SU-DHL-6 (cell line): ENCODE measurements at regions not wholly inside any gene's neighbourhood (a gene's known extent, or its start where the extent isn't known, plus 50 kb on each side); places are given as distances from the start of the nearest gene placed in this dataset.

Source experiments
- CTCF ChIP-seq: fragments of 200-600 bp; sonication (generic); IDR thresholded peaks from one replicate; pipeline ENCODE4 v1.5.1; 2017; ENCODE audit warnings: antibody characterized with exemption, mild to moderate bottlenecking, low read length, moderate library complexity; ENCODE audit not compliant: insufficient read depth, poor library complexity, severe bottlenecking
- EZH2phosphoT487 ChIP-seq: fragments of 200-600 bp; sonication (generic), shearing (Covaris generic); conservative IDR thresholded peaks from 2 replicates; pipeline ENCODE4 v1.6.1; 2018; ENCODE audit warnings: mild to moderate bottlenecking, antibody characterized with exemption, low read length, moderate library complexity, mixed read lengths

GRCh38 chr4:29043411-29043810, 1676.8 kb upstream of the PCDH7 start:
- TF ChIP-seq CTCF (no peak), EZH2phosphoT487 (no peak)
